Transverse colon (tissue), 4 donors: ENCODE measurements at regions not wholly inside any gene's neighbourhood (a gene's known extent, or its start where the extent isn't known, plus 50 kb on each side); places are given as distances from the start of the nearest gene placed in this dataset.

Source experiments
- EP300 ChIP-seq: sonication (generic); formaldehyde crosslinking; IDR thresholded peaks from one replicate; pipeline ENCODE4 v1.6.1; 2017; ENCODE audit warnings: antibody characterized with exemption, low read depth
- POLR2AphosphoS5 ChIP-seq, 3 donors: sonication (generic); formaldehyde crosslinking; IDR thresholded peaks; one replicate each; pipeline ENCODE4 v1.6.1; 2016; ENCODE audit warnings: antibody characterized with exemption in 3 of 3
- TF ChIP-seq, protein P1 (sequence below), 5 experiments: fragments of 200-600 bp in 3 of 5; fragments of 450-650 bp in 2 of 5; sonication (generic) in 3 of 5; IDR thresholded peaks; 1 replicate in 2 of 5; 2 replicates in 3 of 5; pipeline ENCODE4 v1.5.1; 2016 to 2017; ENCODE audit warnings: antibody characterized with exemption in 5 of 5, inconsistent platforms in 3 of 5, mild to moderate bottlenecking in 2 of 5, moderate library complexity in 1 of 5

DNA sequence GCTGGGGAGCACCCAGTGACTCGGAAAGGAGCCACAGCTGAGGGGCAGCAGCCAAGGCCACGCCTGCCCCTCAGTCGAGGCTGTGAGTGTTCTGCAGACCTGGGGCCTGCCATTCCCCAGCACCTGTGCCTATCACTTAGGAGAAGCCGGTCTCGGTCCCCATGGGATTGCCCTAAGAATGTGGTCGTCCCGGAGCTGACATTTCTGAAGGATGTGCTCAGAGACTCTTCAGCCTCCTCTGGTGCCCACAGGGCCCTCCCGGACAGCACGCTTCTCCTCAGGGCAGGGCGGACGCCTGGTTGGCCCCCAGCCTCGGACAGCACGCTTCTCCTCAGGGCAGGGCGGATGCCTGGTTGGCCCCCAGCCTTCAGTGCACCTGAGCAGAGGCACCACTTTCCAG lies 223.9 kb downstream of the ERMARD start:
- TF ChIP-seq, protein P1, sequence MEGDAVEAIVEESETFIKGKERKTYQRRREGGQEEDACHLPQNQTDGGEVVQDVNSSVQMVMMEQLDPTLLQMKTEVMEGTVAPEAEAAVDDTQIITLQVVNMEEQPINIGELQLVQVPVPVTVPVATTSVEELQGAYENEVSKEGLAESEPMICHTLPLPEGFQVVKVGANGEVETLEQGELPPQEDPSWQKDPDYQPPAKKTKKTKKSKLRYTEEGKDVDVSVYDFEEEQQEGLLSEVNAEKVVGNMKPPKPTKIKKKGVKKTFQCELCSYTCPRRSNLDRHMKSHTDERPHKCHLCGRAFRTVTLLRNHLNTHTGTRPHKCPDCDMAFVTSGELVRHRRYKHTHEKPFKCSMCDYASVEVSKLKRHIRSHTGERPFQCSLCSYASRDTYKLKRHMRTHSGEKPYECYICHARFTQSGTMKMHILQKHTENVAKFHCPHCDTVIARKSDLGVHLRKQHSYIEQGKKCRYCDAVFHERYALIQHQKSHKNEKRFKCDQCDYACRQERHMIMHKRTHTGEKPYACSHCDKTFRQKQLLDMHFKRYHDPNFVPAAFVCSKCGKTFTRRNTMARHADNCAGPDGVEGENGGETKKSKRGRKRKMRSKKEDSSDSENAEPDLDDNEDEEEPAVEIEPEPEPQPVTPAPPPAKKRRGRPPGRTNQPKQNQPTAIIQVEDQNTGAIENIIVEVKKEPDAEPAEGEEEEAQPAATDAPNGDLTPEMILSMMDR (IDR thresholded peaks at IDR 0.05), result no peak
- TF ChIP-seq POLR2AphosphoS5 (IDR thresholded peaks at IDR 0.05) (no peak), EP300 (no peak)
